ENCODE measurements at regions not wholly inside any gene's neighbourhood (a gene's known extent, or its start where the extent isn't known, plus 50 kb on each side); places are given as distances from the start of the nearest gene placed in this dataset.
"Not testable (repeated sequence)": the region's sequence is repeated elsewhere in the genome, so short reads cannot be mapped to it uniquely, and the experiment has no call there.

GRCh38 chr15:20306497-20307106, 235.0 kb downstream of the GOLGA6L6 start:
- not testable (repeated sequence) for TF ChIP-seq POLR2AphosphoS5 (IDR thresholded peaks at IDR 0.05; ENCODE audit: low read depth, low read length); CTCF (IDR thresholded peaks at IDR 0.05); SIN3A (IDR thresholded peaks at IDR 0.05; ENCODE audit: borderline replicate concordance, insufficient read depth, low read depth, low read length); REST (IDR thresholded peaks at IDR 0.05; ENCODE audit: insufficient read depth in 1 of 2, low read depth in 2 of 2, low read length in 1 of 2); TCF7L2 (IDR thresholded peaks at IDR 0.05; ENCODE audit: low read depth, low read length)

All from Panc1 (cell line).